HL-60 (cell line): ENCODE measurements at regions not wholly inside any gene's neighbourhood (a gene's known extent, or its start where the extent isn't known, plus 50 kb on each side); places are given as distances from the start of the nearest gene placed in this dataset.

ENCODE experiments used
- DNase-seq, 2 experiments: peaks; one replicate each; pipeline ENCODE4 v3.0.0-alpha.2; 2010 to 2020; ENCODE audit warnings: low read depth in 1 of 2, low spot score in 1 of 2
- H3K27ac ChIP-seq: fragments of 250-450 bp; sonication (Bioruptor Pico); replicated peaks from 2 replicates; pipeline ENCODE4 v1.5.1; 2020; ENCODE audit warnings: mild to moderate bottlenecking, moderate library complexity
- H3K27me3 ChIP-seq: fragments of 250-450 bp; sonication (Bioruptor Pico); 2 replicates; pipeline ENCODE4 v1.5.1; 2021; ENCODE audit warnings: mild to moderate bottlenecking, moderate library complexity; ENCODE audit not compliant: insufficient read depth, poor library complexity, severe bottlenecking
- H3K4me3 ChIP-seq: replicated peaks from 2 replicates; pipeline ENCODE4 v1.5.1; 2011; ENCODE audit warnings: mild to moderate bottlenecking, control low read depth, low read length; ENCODE audit not compliant: insufficient read depth
- CTCF ChIP-seq: IDR thresholded peaks from one replicate; pipeline ENCODE4 v1.5.1; 2011; ENCODE audit warnings: low read length, control low read depth, inconsistent platforms; ENCODE audit not compliant: insufficient read depth
- GABPA ChIP-seq: IDR thresholded peaks from 2 replicates; pipeline ENCODE4 v1.6.1; 2012; ENCODE audit warnings: low read depth
- POLR2AphosphoS5 ChIP-seq: IDR thresholded peaks from 2 replicates; pipeline ENCODE4 v1.6.1; 2012; ENCODE audit warnings: low read depth
- REST ChIP-seq: IDR thresholded peaks from 2 replicates; pipeline ENCODE4 v1.6.1; 2012; ENCODE audit warnings: low read depth; ENCODE audit not compliant: insufficient replicate concordance
- SPI1 ChIP-seq: IDR thresholded peaks from 2 replicates; pipeline ENCODE4 v1.6.1; 2012; ENCODE audit warnings: low read depth, mild to moderate bottlenecking, borderline replicate concordance

- no peak overlapping the region for H3K27ac ChIP-seq
- DNase-seq: no peak
- no peak for TF ChIP-seq SPI1
- TF ChIP-seq POLR2AphosphoS5: no peak
- TF ChIP-seq GABPA: no peak
- TF ChIP-seq CTCF: no peak
- no peak for TF ChIP-seq REST
- H3K27me3 ChIP-seq: no peaks in the 10 kb centered on the region
- no peak overlapping the region for H3K4me3 ChIP-seq
Measured at GRCh38 chr4:58275856-58276255, 1165.7 kb upstream of the IGFBP7 start.

- no peak for TF ChIP-seq SPI1
- no peak for TF ChIP-seq CTCF
- no peak for TF ChIP-seq POLR2AphosphoS5
- TF ChIP-seq REST: no peak
- TF ChIP-seq GABPA: no peak
- no peak overlapping the region for H3K27ac ChIP-seq
- no peak for DNase-seq
- H3K4me3 ChIP-seq: no peak overlapping the region
- no peaks in the 10 kb centered on the region for H3K27me3 ChIP-seq
Measured at GRCh38 chr4:58274553-58274952, 1164.4 kb upstream of the IGFBP7 start.

- TF ChIP-seq REST: no peak
- TF ChIP-seq GABPA: no peak
- no peak for TF ChIP-seq CTCF
- TF ChIP-seq POLR2AphosphoS5: no peak
- no peak for TF ChIP-seq SPI1
- no peak for DNase-seq
- Histone ChIP-seq H3K27ac (no peak overlapping the region), H3K4me3 (no peak overlapping the region), H3K27me3 (no peaks in the 10 kb centered on the region)
Measured at GRCh38 chr4:58272311-58272710, 1162.1 kb upstream of the IGFBP7 start.
